ENCODE measurements at regions not wholly inside any gene's neighbourhood (a gene's known extent, or its start where the extent isn't known, plus 50 kb on each side); places are given as distances from the start of the nearest gene placed in this dataset.

- DNase-seq (ENCODE audit: low read depth, low spot score): no peak
- H3K9ac ChIP-seq (ENCODE audit: insufficient read length): no peak overlapping the region
- H3K36me3 ChIP-seq (ENCODE audit: insufficient read depth, low read length): no peaks in the 10 kb centered on the region
- TF ChIP-seq FOXP2 (optimal IDR thresholded peaks at IDR 0.05; ENCODE audit: control extremely low read depth, extremely low read length, insufficient read depth): no peak
- no peak for TF ChIP-seq EZH2 (IDR thresholded peaks at IDR 0.05)
- TF ChIP-seq POLR2AphosphoS5 (IDR thresholded peaks at IDR 0.05; ENCODE audit: borderline replicate concordance, low read depth, low read length): no peak
- no peaks in the 10 kb centered on the region for H3K9me3 ChIP-seq (ENCODE audit: low read depth, low read length)
- no peak overlapping the region for H3K4me3 ChIP-seq
- no peak overlapping the region for H3K27ac ChIP-seq
Measured at GRCh38 chr3:176896165-176896564, 301.1 kb downstream of the TBL1XR1 start.

- no peak for DNase-seq (ENCODE audit: low read depth, low spot score)
- H3K27ac ChIP-seq: no peak overlapping the region
- H3K36me3 ChIP-seq (ENCODE audit: insufficient read depth, low read length): no peaks in the 10 kb centered on the region
- no peak overlapping the region for H3K9ac ChIP-seq (ENCODE audit: insufficient read length)
- H3K9me3 ChIP-seq (ENCODE audit: low read depth, low read length): peaks cover 6% of the 10 kb centered on the region; the same call in 1 of the 2 replicates
- H3K4me3 ChIP-seq: no peak overlapping the region
- TF ChIP-seq POLR2AphosphoS5 (IDR thresholded peaks at IDR 0.05; ENCODE audit: borderline replicate concordance, low read depth, low read length) (no peak), FOXP2 (optimal IDR thresholded peaks at IDR 0.05; ENCODE audit: control extremely low read depth, extremely low read length, insufficient read depth) (no peak), EZH2 (IDR thresholded peaks at IDR 0.05) (no peak)
Measured at GRCh38 chr3:176879710-176880109, 317.6 kb downstream of the TBL1XR1 start.

GRCh38 chr3:176873261-176873660 is 324.0 kb downstream of the TBL1XR1 start:
- no peak for DNase-seq (ENCODE audit: low read depth, low spot score)
- Histone ChIP-seq H3K4me3 (no peak overlapping the region), H3K9ac (ENCODE audit: insufficient read length) (no peak overlapping the region), H3K9me3 (ENCODE audit: low read depth, low read length) (0 out of 2 replicates have a peak, but pooled peaks cover 3% of the 10 kb centered on the region), H3K27ac (no peak overlapping the region), H3K36me3 (ENCODE audit: insufficient read depth, low read length) (no peaks in the 10 kb centered on the region)
- TF ChIP-seq FOXP2 (optimal IDR thresholded peaks at IDR 0.05; ENCODE audit: control extremely low read depth, extremely low read length, insufficient read depth) (no peak), EZH2 (IDR thresholded peaks at IDR 0.05) (no peak), POLR2AphosphoS5 (IDR thresholded peaks at IDR 0.05; ENCODE audit: borderline replicate concordance, low read depth, low read length) (no peak)

DNA sequence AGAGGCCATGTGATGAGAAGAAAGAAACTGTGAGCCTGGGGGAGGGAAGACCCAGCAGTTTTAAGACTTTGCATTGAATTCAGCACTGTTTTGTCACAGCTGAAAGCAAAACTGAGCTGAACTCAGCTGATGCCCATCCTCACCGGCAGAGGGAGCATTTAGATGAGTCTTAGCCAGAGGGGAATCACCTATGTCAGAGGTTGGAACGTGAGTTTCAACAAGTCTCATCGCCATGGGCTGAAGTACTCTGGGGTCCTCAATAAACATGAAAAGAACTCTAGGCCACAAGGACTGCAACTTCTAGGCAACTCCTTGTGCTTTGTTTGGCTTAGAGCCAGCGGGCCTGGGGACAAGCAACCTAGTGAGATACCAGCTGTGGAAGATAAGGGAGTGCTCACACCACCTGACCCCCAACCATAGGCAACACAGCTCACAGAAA is 324.5 kb downstream of the TBL1XR1 start:
- H3K4me3 ChIP-seq: no peak overlapping the region
- no peak overlapping the region for H3K27ac ChIP-seq
- no peaks in the 10 kb centered on the region for H3K36me3 ChIP-seq (ENCODE audit: insufficient read depth, low read length)
- DNase-seq (ENCODE audit: low read depth, low spot score): peak; percentile 48
- 0 out of 2 replicates have a peak, but pooled peaks cover 3% of the 10 kb centered on the region for H3K9me3 ChIP-seq (ENCODE audit: low read depth, low read length)
- TF ChIP-seq FOXP2 (optimal IDR thresholded peaks at IDR 0.05; ENCODE audit: control extremely low read depth, extremely low read length, insufficient read depth) (no peak), POLR2AphosphoS5 (IDR thresholded peaks at IDR 0.05; ENCODE audit: borderline replicate concordance, low read depth, low read length) (no peak), EZH2 (IDR thresholded peaks at IDR 0.05) (no peak)
- no peak overlapping the region for H3K9ac ChIP-seq (ENCODE audit: insufficient read length)

DNA sequence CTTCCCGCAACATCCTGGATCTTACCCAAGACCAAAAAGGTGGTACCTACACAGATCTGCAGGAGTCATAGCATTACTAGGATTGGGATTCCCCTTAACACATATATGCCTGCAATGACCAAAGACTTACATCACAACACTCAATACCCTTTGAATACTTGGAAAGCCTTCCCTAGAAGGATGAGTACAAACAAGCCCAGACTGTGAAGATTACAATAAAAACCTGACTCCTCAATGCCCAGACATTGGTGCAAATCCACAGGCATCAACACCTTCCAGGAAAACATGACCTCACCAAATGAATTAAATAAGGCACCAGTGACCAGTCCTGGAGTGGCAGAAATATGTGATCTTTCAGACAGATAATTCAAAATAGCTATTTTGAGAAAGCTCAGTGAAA is 326.8 kb downstream of the TBL1XR1 start:
- H3K36me3 ChIP-seq (ENCODE audit: insufficient read depth, low read length): no peaks in the 10 kb centered on the region
- H3K9ac ChIP-seq (ENCODE audit: insufficient read length): no peak overlapping the region
- H3K4me3 ChIP-seq: no peak overlapping the region
- H3K27ac ChIP-seq: no peak overlapping the region
- no peak for DNase-seq (ENCODE audit: low read depth, low spot score)
- no peaks in the 10 kb centered on the region for H3K9me3 ChIP-seq (ENCODE audit: low read depth, low read length)
- TF ChIP-seq EZH2 (IDR thresholded peaks at IDR 0.05): no peak
- no peak for TF ChIP-seq FOXP2 (optimal IDR thresholded peaks at IDR 0.05; ENCODE audit: control extremely low read depth, extremely low read length, insufficient read depth)
- no peak for TF ChIP-seq POLR2AphosphoS5 (IDR thresholded peaks at IDR 0.05; ENCODE audit: borderline replicate concordance, low read depth, low read length)

- Histone ChIP-seq H3K9ac (ENCODE audit: insufficient read length) (no peak overlapping the region), H3K9me3 (ENCODE audit: low read depth, low read length) (no peaks in the 10 kb centered on the region), H3K27ac (no peak overlapping the region), H3K36me3 (ENCODE audit: insufficient read depth, low read length) (no peaks in the 10 kb centered on the region), H3K4me3 (no peak overlapping the region)
- TF ChIP-seq POLR2AphosphoS5 (IDR thresholded peaks at IDR 0.05; ENCODE audit: borderline replicate concordance, low read depth, low read length) (no peak), FOXP2 (optimal IDR thresholded peaks at IDR 0.05; ENCODE audit: control extremely low read depth, extremely low read length, insufficient read depth) (no peak), EZH2 (IDR thresholded peaks at IDR 0.05) (no peak)
- no peak for DNase-seq (ENCODE audit: low read depth, low spot score)
Measured at GRCh38 chr3:176867681-176868663, 329.3 kb downstream of the TBL1XR1 start.

DNA sequence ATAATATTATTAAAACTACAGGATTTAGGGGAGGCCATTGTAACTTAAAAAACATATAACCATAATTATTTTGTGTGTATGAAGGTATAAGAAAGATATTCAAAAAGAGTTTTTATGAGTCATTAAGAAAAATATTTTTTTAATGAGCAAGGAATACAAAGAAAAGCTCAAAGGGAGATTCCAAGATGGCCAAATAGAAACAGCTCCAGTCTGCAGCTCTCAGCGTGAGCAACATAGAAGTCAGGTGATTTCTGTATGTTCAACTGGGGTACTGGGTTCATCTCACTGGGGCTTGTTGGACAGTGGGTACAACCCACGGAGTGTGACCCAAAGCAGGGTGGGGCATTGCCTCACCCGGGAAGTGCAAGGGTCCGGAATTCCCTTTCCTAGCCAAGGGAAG is 336.1 kb downstream of the TBL1XR1 start:
- Histone ChIP-seq H3K36me3 (ENCODE audit: insufficient read depth, low read length) (no peaks in the 10 kb centered on the region), H3K9me3 (ENCODE audit: low read depth, low read length) (no peaks in the 10 kb centered on the region), H3K27ac (no peak overlapping the region), H3K4me3 (no peak overlapping the region), H3K9ac (ENCODE audit: insufficient read length) (no peak overlapping the region)
- no peak for DNase-seq (ENCODE audit: low read depth, low spot score)
- TF ChIP-seq FOXP2 (optimal IDR thresholded peaks at IDR 0.05; ENCODE audit: control extremely low read depth, extremely low read length, insufficient read depth): no peak
- TF ChIP-seq POLR2AphosphoS5 (IDR thresholded peaks at IDR 0.05; ENCODE audit: borderline replicate concordance, low read depth, low read length): no peak
- no peak for TF ChIP-seq EZH2 (IDR thresholded peaks at IDR 0.05)

DNA sequence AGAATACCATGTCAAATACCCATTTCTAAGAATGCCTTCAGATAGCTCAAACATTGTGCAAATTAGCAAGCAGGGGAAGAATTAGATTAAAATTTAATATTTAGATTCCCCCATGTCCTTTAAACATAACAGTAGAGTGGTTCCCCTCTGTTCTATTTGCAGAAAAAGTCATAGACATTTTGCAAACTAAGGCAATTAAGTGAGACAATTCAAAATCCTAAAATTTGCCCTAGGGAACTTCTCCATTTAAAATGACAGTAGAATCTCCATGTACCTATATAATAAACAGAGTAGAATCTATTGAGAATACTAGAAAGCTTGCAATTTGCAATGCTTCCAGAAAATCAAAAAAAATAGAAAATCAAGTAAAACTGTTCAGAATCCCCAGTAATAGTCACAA is 340.6 kb downstream of the TBL1XR1 start:
- TF ChIP-seq FOXP2 (optimal IDR thresholded peaks at IDR 0.05; ENCODE audit: control extremely low read depth, extremely low read length, insufficient read depth): no peak
- TF ChIP-seq EZH2 (IDR thresholded peaks at IDR 0.05): no peak
- Histone ChIP-seq H3K27ac (no peak overlapping the region), H3K9me3 (ENCODE audit: low read depth, low read length) (no peaks in the 10 kb centered on the region), H3K36me3 (ENCODE audit: insufficient read depth, low read length) (no peaks in the 10 kb centered on the region), H3K4me3 (no peak overlapping the region), H3K9ac (ENCODE audit: insufficient read length) (no peak overlapping the region)
- DNase-seq (ENCODE audit: low read depth, low spot score): no peak
